ENCODE measurements at regions not wholly inside any gene's neighbourhood (a gene's known extent, or its start where the extent isn't known, plus 50 kb on each side); places are given as distances from the start of the nearest gene placed in this dataset.

GRCh38 chr15:26477044-26477443, 295.8 kb downstream of the GABRB3 start:
- DNase-seq: no peak

- no peak for DNase-seq
Measured at GRCh38 chr15:26475554-26475953, 297.3 kb downstream of the GABRB3 start.

GRCh38 chr15:26472661-26473060, 300.2 kb downstream of the GABRB3 start:
- no peak for DNase-seq

GRCh38 chr15:26461847-26462608, 310.8 kb downstream of the GABRB3 start:
- DNase-seq: no peak

- DNase-seq: no peak
Measured at GRCh38 chr15:26460165-26460564, 312.7 kb downstream of the GABRB3 start.

- no peak for DNase-seq
Measured at GRCh38 chr15:26455828-26456227, 317.0 kb downstream of the GABRB3 start.

- DNase-seq: no peak
Measured at GRCh38 chr15:26453914-26454313, 319.0 kb downstream of the GABRB3 start.

GRCh38 chr15:26451995-26452394, 320.9 kb downstream of the GABRB3 start:
- DNase-seq: no peak

GRCh38 chr15:26449291-26449690, 323.6 kb downstream of the GABRB3 start:
- DNase-seq: no peak

GRCh38 chr15:26443321-26443720, 329.5 kb downstream of the GABRB3 start:
- DNase-seq: no peak

- DNase-seq: no peak
Measured at GRCh38 chr15:26442680-26443079, 330.2 kb downstream of the GABRB3 start.

- no peak for DNase-seq
Measured at GRCh38 chr15:26439681-26440080, 333.2 kb downstream of the GABRB3 start.

GRCh38 chr15:26438718-26439117, 334.1 kb downstream of the GABRB3 start:
- DNase-seq: no peak

GRCh38 chr15:26438316-26438715, 334.6 kb downstream of the GABRB3 start:
- DNase-seq: no peak

GRCh38 chr15:26433818-26434217, 339.0 kb downstream of the GABRB3 start:
- DNase-seq: no peak

- no peak for DNase-seq
Measured at GRCh38 chr15:26433060-26433459, 339.8 kb downstream of the GABRB3 start.

GRCh38 chr15:26421065-26421464, 351.8 kb downstream of the GABRB3 start:
- DNase-seq: no peak

GRCh38 chr15:26395624-26396023, 377.2 kb downstream of the GABRB3 start:
- no peak for DNase-seq

GRCh38 chr15:26394801-26395200, 378.1 kb downstream of the GABRB3 start:
- no peak for DNase-seq

- no peak for DNase-seq
Measured at GRCh38 chr15:26392956-26393355, 379.9 kb downstream of the GABRB3 start.

GRCh38 chr15:26391567-26392194, 381.2 kb downstream of the GABRB3 start:
- no peak for DNase-seq

GRCh38 chr15:26382444-26383072, 390.3 kb downstream of the GABRB3 start:
- no peak for DNase-seq

GRCh38 chr15:26378304-26378703, 394.6 kb downstream of the GABRB3 start:
- DNase-seq: no peak

GRCh38 chr15:26376243-26376642, 396.6 kb downstream of the GABRB3 start:
- DNase-seq: no peak
